GM21528 (cell line): ENCODE measurements at regions not wholly inside any gene's neighbourhood (a gene's known extent, or its start where the extent isn't known, plus 50 kb on each side); places are given as distances from the start of the nearest gene placed in this dataset.
A peak's percentile ranks its signal among the peaks of the same experiment; 100 is the strongest.

Experiments used
- ATAC-seq: cut with Tn5 transposase; IDR thresholded peaks from one replicate; pipeline ENCODE4 v1.9.1; 2021; ENCODE audit warnings: mild to moderate bottlenecking, moderate library complexity; ENCODE audit not compliant: unreplicated experiment, low FRiP score

DNA sequence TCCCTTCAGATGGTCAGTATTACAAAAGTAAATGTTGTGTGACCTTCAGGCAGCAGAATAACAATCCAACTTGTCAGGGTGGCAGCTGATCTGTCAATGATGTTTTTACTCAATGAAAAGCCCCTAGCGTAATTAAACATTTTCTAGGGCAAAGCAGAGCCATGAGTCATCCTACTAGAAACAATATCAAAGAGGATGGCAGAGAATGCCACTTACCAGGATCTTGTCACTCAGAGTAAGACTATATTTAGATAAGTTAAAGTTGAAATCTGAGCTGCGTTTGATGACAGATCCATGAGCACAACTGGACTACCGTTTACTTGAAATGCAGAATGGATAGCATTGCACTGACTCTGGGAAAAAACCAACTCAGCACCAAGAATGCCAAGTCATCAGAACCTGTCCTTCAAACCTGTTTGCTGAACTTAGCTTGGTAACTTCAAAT, 612.6 kb upstream of the ACVR2A start:
- no peak for ATAC-seq

DNA sequence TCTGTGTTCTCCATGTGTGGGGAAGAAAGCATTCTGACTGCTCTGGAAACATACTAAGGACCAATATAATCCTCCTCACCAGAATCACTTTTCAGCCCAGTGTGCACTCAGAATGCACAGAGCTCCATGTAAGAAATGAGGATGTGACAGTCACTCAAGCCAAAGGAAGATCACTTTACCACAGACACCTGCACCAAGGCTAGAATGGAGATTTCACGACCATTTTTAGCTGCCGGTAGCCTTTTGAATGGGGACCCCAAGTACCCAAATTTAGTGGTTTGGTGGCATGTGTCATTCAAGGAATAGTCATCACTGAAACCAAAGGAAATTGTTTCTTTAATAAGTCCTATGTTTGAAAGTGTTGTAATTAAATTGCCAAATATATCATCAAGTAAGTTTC, 613.2 kb upstream of the ACVR2A start:
- ATAC-seq = peak; percentile 77

DNA sequence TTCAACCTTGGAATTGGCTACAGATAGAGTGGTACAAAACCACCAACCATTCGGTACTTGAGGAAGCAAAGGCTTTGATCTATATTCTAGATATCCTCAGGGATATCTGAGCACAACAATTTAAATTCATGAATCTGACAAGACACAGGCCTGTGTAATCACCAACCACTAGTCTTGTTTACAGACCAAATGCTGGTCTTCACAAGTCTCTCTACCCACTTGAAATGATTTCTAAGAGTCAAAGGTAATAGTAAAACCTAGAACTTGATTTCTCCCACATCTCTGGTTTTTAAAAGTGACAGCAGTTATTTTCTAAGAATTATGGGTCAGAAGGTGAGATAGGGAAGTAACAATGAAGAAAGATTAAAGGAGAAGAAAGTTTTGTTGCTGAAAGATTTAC, 613.7 kb upstream of the ACVR2A start:
- ATAC-seq = no peak

DNA sequence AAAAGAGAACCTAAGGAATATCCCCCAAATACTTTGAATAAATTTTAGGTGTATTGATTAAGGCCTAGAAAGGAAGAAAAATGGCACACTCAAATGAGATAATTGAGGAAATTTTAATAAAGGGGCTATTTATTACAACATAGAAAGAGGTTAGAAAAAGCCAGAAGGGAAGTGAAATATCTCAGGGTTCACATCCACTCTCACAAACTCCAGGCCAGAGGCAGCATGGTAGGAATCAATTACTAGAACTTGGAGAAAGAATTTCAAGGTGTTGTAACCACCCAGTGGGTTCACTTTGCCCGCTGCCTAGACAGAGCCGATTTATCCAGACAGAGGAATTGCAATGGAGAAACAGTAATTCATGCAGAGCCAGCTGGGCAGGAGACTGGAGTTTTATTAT, 617.5 kb upstream of the ACVR2A start:
- ATAC-seq = no peak

DNA sequence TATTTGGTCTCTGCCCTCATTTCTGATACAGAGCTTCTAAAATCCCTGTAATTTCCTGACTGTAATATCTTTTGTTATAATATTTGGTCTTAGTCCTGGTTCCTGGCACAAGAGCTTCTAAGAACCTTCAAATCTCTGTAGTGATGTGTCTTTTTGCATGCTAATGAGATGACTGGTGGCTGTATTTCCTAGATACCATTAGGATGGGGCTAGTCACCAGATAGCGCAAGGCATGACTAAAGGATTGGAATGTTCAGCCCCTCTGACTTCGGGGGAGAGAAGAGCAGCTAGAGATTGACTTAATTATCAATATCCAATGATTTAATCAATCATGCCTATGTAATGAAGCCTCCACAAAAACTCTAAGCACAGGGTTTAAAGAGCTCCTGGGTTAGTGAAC, 620.8 kb upstream of the ACVR2A start:
- ATAC-seq = no peak

DNA sequence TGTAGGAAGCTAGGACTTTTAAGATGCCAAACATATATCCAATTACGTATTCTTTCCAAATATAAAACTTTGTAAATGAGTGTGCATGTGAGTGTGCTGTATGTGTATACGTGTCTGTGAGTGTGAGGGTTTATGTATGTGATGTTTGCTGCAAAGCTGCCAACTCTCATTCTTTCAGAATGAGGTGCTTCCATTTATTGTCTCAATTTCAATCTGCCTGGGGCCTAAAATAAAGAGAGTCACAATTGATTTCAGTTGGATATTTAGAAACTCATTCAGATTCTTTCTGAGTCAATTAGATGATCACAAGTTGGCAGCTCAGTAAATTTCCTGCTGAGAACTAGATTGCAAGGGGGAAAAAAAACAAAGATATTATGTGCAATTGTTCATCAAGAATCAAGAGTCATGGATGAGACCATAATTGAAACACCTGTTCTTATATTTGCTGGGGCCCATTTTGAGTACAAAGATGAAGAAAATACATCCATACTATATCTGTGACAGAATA, 621.2 kb upstream of the ACVR2A start:
- no peak for ATAC-seq

DNA sequence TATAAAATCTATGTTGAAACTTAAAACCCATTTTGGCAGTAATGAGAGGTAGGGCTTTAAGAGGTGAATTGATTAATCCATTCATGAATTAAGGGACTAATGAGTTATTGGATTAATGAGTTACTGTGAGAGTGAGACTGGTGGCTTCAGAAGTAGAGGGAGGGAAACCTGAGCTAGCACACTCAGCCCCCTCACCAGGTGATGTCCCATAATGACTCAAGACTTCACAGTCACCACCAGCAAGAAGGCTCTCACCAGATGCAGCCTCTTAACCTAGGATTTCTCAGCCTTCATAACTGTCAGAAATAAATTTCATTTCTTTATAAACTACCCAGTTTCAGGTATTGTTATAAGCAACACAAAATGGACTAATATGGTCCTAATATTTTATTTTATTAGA, 621.7 kb upstream of the ACVR2A start:
- ATAC-seq = peak; percentile 68

DNA sequence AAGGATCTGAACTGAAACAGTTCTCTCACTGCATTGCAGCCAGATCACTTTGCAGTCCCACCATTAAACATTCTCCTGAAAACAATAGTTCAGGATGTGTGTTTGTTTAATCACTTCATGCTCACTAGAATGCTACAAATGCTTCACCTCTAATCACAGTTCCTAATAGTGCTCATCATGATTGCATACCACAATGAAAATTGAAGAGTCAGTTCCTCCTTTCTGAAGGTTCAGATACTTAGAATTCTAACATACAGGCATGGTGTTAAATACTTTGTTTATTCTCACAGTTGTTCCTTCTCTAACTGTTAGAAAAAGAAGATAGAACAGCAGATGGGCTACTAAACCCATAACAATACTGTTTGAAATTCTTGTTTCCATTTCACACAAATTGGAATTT, 622.3 kb upstream of the ACVR2A start:
- no peak for ATAC-seq

DNA sequence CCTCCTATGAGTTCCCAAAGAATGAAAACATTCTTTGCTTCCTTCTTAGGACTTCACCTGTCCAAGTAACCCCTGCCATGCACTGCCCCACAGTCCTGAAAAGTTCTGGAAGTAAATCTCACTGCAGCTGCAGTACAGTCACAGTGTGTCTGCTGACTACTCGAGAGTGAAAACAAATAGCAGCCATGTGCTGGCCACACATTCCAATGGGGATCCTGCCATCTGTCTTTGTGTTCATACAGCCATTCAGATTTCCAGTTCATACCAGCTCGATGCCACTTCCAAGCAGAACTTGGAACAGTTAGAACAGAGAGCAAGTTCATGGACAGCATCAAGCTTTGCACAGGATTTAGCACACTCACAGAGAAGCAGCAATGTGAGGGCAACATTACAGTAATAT, 629.9 kb upstream of the ACVR2A start:
- no peak for ATAC-seq

DNA sequence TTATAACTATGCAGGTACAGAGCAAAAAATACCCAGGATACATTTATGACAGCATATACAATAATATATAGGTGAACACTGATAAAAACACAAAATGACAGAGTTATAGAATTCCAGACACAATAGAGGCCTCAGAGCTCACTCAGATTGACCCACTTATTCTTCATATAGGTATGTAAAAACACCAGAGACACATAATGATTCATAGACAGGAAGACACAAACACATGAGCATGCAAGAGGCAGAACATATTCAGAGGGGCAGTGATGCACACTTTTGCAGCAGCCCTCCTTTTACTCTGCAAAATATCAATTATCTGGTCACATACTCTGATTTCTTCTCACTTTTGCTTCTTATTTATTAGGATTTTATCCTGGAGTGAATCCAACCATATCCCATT, 633.3 kb upstream of the ACVR2A start:
- no peak for ATAC-seq

DNA sequence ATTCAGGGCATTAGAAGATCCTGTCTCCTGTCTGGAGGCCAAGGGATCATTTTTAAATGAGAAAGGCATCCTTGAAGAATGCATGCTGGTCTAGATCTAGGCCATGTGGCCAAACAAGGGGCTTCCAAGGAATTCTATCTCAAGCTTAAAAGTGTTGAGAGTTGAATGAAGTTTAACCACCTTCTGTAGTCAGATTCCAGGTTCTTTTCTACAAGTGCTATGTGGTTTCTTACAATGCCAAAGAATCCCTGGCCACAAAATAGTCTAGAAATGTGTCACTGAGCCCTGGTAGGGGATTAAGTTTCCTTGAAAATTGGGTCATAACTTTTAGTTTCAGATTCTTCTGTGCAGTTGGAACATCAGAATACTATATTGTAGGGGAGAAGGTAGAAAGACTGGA, 640.7 kb upstream of the ACVR2A start:
- no peak for ATAC-seq

DNA sequence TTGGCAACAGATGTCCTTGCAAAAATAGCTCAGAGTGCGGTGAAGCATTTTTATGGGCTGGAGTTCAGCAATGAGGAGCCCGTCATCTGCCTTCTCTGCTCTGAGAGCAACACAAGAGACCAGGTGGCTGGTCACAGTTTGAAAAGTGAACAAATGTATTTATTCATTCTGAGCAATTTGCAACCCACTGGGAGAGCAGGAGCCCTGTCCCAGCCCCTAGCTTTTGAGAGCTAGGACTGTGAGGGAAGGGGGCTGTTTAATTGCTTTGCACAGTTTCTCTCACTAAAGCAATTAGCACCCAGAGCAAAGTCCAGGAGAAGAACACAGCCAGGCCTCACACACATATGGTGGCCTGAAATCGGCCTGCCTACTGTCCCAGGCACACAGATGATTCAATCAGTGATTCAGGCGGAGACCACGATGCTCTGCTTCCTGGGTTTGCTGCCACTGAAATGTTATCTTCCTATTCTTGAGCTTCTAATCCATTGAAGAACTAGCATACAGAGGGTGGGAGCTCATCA, 646.1 kb upstream of the ACVR2A start:
- ATAC-seq = no peak

DNA sequence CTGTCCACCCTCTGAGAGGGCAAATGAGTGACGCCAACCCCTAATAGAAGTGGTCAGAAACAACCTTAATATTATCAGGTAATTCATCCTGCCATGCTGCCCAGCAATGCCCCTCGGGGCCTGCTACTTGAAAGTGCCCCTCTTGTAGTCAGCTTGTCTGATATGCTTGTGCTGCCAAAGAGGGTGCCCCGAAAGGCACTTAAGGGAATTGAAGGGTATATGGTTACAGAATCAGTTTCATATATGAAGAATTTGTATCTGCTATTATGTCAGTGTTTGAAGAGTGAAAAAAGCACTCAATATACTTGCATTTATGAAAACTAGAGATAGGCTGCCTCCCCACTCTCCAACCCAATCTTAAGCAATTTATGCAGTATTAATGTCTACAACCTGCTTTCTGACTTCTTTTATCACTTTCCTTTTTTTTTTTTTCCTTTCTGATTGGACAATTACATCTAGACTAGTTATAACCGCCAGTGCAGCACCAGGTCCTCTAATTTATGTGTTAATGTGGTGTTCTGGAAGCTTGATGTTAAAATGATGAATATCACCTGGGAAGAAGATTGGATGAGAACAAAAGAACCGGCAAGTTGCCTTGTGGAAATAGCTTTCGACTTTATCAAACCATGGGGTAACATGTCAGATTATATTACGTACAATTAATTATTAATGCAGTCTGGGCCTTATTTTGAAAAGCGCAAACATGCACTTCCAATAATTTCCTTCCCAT, 646.9 kb upstream of the ACVR2A start:
- ATAC-seq = no peak

DNA sequence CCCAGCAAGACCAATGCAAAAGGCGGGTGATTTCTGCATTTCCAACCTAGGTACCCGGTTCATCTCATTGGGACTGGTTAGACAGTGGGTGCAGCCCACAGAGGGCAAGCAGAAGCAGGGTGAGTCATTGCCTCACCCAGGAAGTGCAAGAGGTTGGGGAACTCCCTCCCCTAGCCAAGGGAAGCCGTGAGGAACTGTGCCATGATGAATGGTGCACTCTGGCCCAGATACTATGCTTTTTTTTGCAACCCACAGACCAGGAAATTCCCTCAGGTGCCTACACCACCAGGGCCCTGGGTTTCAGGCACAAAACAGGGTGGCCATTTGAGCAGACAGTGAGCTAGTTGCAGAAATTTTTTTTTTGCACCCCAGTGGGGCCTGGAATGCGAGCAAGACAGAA, 662.6 kb upstream of the ACVR2A start:
- ATAC-seq = peak; percentile 86

DNA sequence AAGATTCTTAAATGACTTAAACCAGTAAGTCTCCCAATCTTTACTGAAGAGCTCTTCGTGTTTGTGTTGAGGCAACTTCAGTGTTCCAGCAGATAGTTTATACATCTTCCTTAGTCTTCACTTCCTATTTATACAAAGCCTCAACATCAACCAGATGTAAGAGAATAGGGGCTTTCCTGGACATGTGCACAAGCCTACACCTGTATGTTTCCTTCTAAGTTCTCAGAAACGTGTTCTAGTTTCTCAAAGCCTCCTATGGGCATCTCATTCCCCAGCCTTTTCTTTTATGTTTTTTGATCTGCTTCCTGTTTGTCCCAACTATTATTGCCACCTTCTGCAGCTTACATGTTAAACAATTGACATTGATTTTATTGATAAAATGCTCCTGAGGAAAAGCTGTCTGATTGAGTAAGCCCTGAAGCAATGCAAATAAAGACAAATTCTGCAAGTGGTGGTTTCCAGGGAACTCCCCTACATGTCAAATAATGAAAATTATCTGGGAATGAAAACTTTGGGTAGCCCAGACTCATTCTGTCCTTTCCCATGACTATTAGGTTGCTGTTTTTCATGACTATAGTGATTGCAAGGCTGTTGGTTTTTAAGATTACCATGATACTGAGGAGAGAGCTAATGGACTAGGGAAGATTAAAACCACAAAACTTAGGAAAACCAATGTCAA, 663.3 kb upstream of the ACVR2A start:
- peak; percentile 70 for ATAC-seq

DNA sequence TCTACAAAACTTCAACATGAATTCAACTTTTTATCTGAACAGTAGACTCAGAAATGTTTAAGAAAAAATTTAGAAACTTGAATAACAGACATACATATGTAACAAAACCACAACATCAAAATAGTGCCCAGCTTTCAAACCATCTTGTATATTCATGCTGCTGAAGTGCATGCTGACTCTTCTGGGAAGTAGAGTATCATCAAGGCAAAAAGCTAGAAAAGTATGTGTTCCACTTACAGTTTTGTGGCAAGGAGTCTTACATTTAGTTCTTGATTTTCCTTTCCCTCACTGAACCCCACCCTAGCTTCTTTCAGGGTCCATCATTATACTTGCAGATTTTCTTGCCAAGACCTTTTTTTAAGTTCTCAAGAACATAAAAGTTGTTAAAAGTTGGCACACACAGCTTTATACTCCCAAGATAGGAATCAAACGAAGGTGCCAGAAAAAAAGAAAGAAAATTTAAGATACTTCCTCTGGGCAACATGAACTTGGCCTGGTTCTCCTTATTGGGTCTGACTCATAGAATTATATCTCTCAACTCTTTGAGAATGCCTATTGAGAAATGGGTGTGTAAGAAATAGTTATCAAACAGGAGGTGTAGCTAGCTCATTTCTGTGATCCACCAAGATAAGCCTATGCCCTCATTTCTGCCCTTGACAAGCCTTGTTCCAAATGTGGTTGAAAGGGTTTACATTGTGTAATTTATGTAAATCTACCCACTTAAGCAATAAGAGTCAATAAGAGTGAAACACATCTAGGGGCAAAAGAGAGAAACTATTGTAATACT, 667.6 kb upstream of the ACVR2A start:
- ATAC-seq = no peak

DNA sequence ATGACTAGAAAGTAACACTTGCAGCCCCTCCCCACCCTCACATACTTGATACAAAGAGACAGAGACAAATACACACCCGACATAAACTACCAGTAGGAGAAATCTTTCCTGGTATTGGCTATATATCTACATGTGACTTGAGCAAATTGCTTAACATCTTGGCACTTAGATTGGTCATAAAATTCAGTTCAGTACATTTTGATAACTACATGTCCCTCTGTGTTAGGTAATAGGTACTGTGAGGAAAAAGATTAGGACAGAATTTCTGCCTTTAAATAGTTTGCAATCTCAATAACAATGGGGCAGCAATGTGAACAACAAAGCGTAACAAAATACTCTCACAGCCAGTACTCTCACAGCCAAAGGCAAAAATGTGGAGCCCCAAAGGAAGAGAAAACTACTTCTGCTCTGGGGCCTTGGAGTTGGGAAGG, 670.0 kb upstream of the ACVR2A start:
- ATAC-seq = no peak

DNA sequence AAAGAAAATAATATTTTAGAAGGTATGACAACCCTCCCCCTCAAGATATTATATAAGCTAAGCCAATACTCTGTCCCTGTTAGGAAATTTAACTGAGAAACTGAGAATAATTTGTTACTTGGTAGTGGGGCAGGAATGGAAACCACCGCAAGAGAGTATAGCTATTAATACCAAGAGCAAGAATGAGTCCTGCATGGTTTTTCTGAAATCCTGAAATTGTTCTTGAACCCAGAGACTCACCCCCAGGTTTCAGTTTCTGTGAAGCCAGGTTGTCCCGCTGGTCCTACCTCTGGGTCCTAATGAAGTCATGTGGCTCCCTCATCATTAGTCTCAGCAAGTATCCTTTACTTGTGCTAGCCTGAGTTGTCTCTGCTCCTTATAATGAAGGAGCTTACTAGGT, 671.0 kb upstream of the ACVR2A start:
- no peak for ATAC-seq

DNA sequence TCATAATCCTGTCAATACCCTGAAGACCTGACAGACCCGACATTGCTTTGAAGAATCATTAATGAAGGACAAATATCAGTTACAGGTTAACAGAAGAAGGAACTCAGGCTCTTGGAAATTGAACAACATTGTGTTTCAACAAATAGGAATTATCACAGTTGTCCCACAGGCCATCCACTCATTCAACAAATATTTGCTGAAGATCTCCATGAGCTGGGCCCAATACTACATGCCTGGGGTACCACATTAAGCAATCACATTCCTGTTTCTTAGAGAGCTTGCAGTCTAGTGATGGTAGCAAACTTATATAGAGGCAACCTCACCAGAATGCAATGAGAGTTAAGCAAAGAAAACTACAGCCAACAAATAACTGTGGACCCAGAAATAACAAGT, 671.6 kb upstream of the ACVR2A start:
- no peak for ATAC-seq

DNA sequence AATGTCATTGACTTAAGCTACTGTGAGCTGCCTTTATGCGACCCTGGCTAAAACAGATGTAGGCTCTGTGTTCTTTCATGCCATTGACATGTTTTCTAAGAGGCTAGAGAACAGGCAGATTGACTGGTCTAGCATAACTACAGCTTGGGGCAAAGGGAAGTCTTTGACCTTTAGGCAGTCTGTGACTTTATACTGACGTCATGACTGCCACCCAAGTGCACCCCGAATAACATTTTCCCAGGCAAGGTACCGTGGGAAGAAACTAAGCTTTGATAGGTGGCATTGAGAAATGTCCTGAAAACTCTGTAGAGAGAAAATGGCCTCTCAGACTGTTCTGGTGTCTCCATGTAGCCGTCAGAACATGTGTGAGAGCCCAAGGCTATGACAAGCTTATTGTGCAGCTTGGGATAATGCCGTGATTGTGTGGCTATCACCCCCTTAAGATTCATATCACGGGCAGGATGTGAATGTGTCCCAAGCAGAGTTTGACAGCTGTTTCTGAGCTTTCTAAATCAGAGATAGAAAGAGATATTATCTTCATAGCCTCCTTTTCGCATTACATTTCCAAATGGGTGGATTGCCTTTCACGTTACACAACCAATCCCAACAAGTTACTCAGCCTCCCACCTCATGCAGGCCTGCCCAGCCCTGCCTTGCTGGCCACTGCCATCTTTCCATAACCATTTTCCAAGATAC, 672.2 kb upstream of the ACVR2A start:
- ATAC-seq = no peak
